Skin of body (tissue), 1 donor: ENCODE measurements at regions not wholly inside any gene's neighbourhood (a gene's known extent, or its start where the extent isn't known, plus 50 kb on each side); places are given as distances from the start of the nearest gene placed in this dataset.

Source experiments
- DNase-seq: peaks from one replicate; lab custom pipeline; 2025; lab: John Stamatoyannopoulos, UW

- DNase-seq: no peak
Measured at GRCh38 chr4:45795135-45795534, 328.7 kb downstream of the GABRG1 start.

- DNase-seq: no peak
Measured at GRCh38 chr4:45778514-45778913, 345.3 kb downstream of the GABRG1 start.

- no peak for DNase-seq
Measured at GRCh38 chr4:45776146-45776545, 347.7 kb downstream of the GABRG1 start.

GRCh38 chr4:45770958-45771357, 352.9 kb downstream of the GABRG1 start:
- no peak for DNase-seq

GRCh38 chr4:45765521-45765920, 358.3 kb downstream of the GABRG1 start:
- no peak for DNase-seq

GRCh38 chr4:45751877-45752530, 371.9 kb downstream of the GABRG1 start:
- no peak for DNase-seq

GRCh38 chr4:45750721-45751120, 373.1 kb downstream of the GABRG1 start:
- DNase-seq: no peak

GRCh38 chr4:45745741-45746140, 378.1 kb downstream of the GABRG1 start:
- no peak for DNase-seq

GRCh38 chr4:45741897-45742296, 382.0 kb downstream of the GABRG1 start:
- no peak for DNase-seq

- no peak for DNase-seq
Measured at GRCh38 chr4:45732161-45732560, 391.7 kb downstream of the GABRG1 start.

GRCh38 chr4:45716093-45716492, 407.8 kb downstream of the GABRG1 start:
- DNase-seq: no peak

- DNase-seq: no peak
Measured at GRCh38 chr4:45713996-45714395, 409.9 kb downstream of the GABRG1 start.

- no peak for DNase-seq
Measured at GRCh38 chr4:45701621-45702020, 422.2 kb downstream of the GABRG1 start.

GRCh38 chr4:45693746-45694145, 430.1 kb downstream of the GABRG1 start:
- peak; percentile 5 for DNase-seq

- no peak for DNase-seq
Measured at GRCh38 chr4:45692131-45692735, 431.6 kb downstream of the GABRG1 start.

- no peak for DNase-seq
Measured at GRCh38 chr4:45688341-45688740, 435.5 kb downstream of the GABRG1 start.

- DNase-seq: no peak
Measured at GRCh38 chr4:45679411-45679810, 444.4 kb downstream of the GABRG1 start.

- DNase-seq: no peak
Measured at GRCh38 chr4:45668128-45668527, 455.7 kb downstream of the GABRG1 start.

- no peak for DNase-seq
Measured at GRCh38 chr4:45663628-45664081, 460.2 kb downstream of the GABRG1 start.

- peak; percentile 71 for DNase-seq
Measured at GRCh38 chr4:45663003-45663402, 460.9 kb downstream of the GABRG1 start.

- DNase-seq: no peak
Measured at GRCh38 chr4:45661893-45662292, 462.0 kb downstream of the GABRG1 start.

GRCh38 chr4:45650545-45650944, 473.3 kb downstream of the GABRG1 start:
- no peak for DNase-seq

- no peak for DNase-seq
Measured at GRCh38 chr4:45648846-45649245, 475.0 kb downstream of the GABRG1 start.
